ENCODE measurements at regions not wholly inside any gene's neighbourhood (a gene's known extent, or its start where the extent isn't known, plus 50 kb on each side); places are given as distances from the start of the nearest gene placed in this dataset.

GRCh38 chr15:47334805-47335535 lies 382.3 kb upstream of the SEMA6D start:
- H3K56ac ChIP-seq (ENCODE audit: extremely low read depth, insufficient read depth, low read length): no peak overlapping the region
- H2BK5ac ChIP-seq (ENCODE audit: low read depth, low read length, poor library complexity, severe bottlenecking): no peak overlapping the region
- no peak overlapping the region for H4K5ac ChIP-seq (ENCODE audit: low read depth, low read length)
- H3K14ac ChIP-seq (replicated peaks; ENCODE audit: low read depth, low read length): no peak overlapping the region
- H3K4me3 ChIP-seq (ENCODE audit: insufficient read depth, low read depth, low read length): no peak overlapping the region
- H2AK5ac ChIP-seq (ENCODE audit: low read depth, low read length): no peak overlapping the region
- no peak overlapping the region for H2AK9ac ChIP-seq (replicated peaks; ENCODE audit: low read depth, low read length, poor library complexity)
- no peak overlapping the region for H3K18ac ChIP-seq (ENCODE audit: low read depth, low read length)
- ChIA-PET POLR2A (ENCODE audit: unreplicated experiment) (no interaction called here), CTCF (no interaction called here)
- H2BK120ac ChIP-seq (ENCODE audit: low read depth, low read length): no peak overlapping the region
- in situ Hi-C loops (cut with MboI; ENCODE audit: low sequenced_read_pairs) (no loop called here), dilution Hi-C loops (cut with HindIII; ENCODE audit: low sequenced_read_pairs, unreplicated experiment) (no loop called here), intact Hi-C loops (cut with micrococcal nuclease) (loop anchor here (5.0 kb wide), 4 partner anchors 43 to 402 kb away; partner anchors contain the start of gene SEMA6D)
- no peaks in the 10 kb centered on the region for H4K20me1 ChIP-seq (ENCODE audit: insufficient read depth, low read length)
- H3K9me3 ChIP-seq (ENCODE audit: control insufficient read depth, insufficient read depth, low read length): no peaks in the 10 kb centered on the region
- ATAC-seq (ENCODE audit: low read depth) (no peak), DNase-seq (no peak)
- H3K27me3 ChIP-seq (ENCODE audit: control insufficient read depth, insufficient read depth, low read length): no peaks in the 10 kb centered on the region
- no peak overlapping the region for H4K91ac ChIP-seq (ENCODE audit: insufficient read depth, low read depth, low read length)
- H2AFZ ChIP-seq (replicated peaks; ENCODE audit: low read length, poor library complexity): no peak overlapping the region
- H3K79me1 ChIP-seq (ENCODE audit: low read depth in 1 of 2, low read length in 2 of 2): no peaks in the 10 kb centered on the region
- no CpG with 5 or more reads among the region's 3 CpGs for WGBS, 2 experiments (ENCODE audit: extremely low coverage in 2 of 2, insufficient read length in 1 of 2)
- no peak overlapping the region for H3K27ac ChIP-seq (ENCODE audit: insufficient read depth, low read length)
- H3K9me1 ChIP-seq (ENCODE audit: insufficient read depth, low read length): no peaks in the 10 kb centered on the region; the same call in none of the 2 replicates
- H3K4me1 ChIP-seq (ENCODE audit: control insufficient read depth, insufficient read depth, low read length): peaks cover 6% of the 10 kb centered on the region
- no peak overlapping the region for H3K4me2 ChIP-seq (ENCODE audit: low read depth, low read length)
- no peak overlapping the region for H3K23ac ChIP-seq (ENCODE audit: low read depth, low read length)
- no TSS peak for BruUV-seq (replicated peaks)
- no peak overlapping the region for H2BK20ac ChIP-seq (ENCODE audit: low read depth, low read length)
- no peak overlapping the region for H2BK15ac ChIP-seq (ENCODE audit: low read depth, low read length)
- no peaks in the 10 kb centered on the region for H3K36me3 ChIP-seq (ENCODE audit: control insufficient read depth, insufficient read depth, low read length)
- no peak overlapping the region for H3K4ac ChIP-seq (ENCODE audit: low read depth, low read length)
- TF ChIP-seq RAD21 (IDR thresholded peaks at IDR 0.05; ENCODE audit: low read length): no peak
- no peak overlapping the region for H4K8ac ChIP-seq (ENCODE audit: low read depth in 2 of 2, low read length in 2 of 2)
- H3K9ac ChIP-seq (ENCODE audit: low read depth, low read length): no peak overlapping the region

Measured in IMR-90 (cell line).